Activated CD8-positive, alpha-beta memory T cell treated with anti-CD3 and anti-CD28 coated beads, Interleukin-2, amount 50 U/mL, for 48 hours (primary cell): ENCODE measurements at regions not wholly inside any gene's neighbourhood (a gene's known extent, or its start where the extent isn't known, plus 50 kb on each side); places are given as distances from the start of the nearest gene placed in this dataset.
"Not testable (repeated sequence)": the region's sequence is repeated elsewhere in the genome, so short reads cannot be mapped to it uniquely, and the experiment has no call there.

ENCODE experiments used
- DNase-seq: peaks from one replicate; pipeline ENCODE4 v3.0.0-alpha.2; 2020

DNA sequence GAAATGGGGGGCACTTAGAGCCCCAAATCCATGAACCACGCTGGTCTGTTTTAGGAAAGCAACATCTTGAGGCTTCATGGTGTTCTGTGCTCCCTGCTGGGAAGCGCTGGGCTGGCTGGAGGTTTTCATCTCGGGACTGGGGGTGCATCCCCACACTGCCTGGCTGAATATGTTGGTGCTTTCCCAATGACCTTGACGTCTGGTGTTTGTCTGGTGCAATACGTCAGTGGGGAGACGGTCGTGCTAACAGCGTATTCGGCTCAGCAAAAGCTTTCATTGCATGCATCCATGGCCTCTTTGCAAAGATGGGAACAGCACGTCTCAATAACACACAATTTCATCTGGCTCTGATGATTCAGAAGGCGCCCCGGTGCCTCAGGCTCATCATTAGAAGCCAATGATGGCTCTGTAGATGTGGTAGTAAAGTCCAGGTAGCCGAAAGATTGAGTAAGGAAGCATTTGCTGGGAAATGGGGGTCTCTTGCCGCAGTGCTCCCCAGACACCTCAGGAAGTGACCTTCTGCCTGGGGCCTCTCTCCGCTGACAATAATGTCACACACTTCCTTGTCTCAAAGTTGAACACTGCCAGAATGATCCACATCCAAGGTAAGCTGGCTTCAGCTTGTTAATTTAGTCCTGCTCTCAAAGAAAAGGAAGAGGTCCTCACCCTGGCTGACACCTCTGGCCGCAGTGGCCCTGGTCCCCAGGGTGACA lies 97.7 kb downstream of the ING1 start:
- no peak for DNase-seq

DNA sequence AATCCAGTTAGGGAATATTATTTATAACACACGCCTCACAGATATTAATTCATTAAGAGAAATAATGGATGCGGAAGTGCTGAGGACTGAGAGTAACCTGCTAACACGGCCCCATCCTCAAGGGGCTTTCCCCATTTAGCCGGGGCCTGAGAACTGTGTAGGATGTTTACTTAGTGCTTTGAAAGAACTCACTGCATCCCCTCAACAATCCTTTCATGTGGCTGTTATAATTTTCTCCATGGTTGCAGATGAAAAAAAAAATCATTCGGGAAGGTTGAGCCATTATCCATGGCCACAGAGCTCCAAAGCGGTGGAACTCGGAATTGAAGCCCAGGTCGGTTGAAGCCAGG lies 98.2 kb downstream of the ING1 start:
- DNase-seq = no peak

DNA sequence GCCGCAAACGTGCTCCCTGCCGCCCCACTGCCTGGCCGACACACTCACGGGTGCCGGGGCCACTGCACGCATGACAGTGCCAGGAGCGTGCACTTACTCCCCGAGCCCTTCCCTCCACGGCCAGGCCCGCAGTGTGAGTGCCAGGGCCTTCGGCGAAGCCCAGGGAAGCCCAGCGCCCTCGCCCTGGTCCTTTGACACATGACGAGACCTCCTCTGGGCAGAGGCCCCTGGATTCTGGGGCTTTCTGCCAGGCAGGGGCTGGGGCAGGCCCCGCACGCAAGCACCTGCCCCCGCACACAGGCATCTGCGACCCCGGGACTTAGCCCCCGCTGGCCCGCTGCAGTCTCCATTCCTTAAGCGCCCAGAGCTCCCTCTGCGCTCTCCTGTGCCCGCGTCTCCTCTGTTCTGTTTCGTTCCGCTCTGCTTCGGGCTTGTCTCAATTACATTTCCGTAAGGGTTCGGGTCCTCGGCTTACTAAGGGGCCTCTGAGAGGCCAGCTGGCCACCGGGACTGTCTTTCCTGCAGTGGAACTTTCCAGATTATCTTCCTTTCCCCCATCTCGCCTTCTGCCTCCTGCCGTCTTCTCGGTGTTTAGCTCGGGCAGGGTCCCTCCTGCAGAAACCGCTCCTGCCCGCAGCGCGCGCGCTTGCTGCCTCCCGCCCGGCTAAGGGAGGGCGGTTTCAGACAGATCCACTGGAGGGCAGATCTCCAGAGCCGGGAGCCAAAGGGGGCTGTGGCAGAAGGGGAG lies 98.8 kb downstream of the ING1 start:
- peak; percentile 48 for DNase-seq

DNA sequence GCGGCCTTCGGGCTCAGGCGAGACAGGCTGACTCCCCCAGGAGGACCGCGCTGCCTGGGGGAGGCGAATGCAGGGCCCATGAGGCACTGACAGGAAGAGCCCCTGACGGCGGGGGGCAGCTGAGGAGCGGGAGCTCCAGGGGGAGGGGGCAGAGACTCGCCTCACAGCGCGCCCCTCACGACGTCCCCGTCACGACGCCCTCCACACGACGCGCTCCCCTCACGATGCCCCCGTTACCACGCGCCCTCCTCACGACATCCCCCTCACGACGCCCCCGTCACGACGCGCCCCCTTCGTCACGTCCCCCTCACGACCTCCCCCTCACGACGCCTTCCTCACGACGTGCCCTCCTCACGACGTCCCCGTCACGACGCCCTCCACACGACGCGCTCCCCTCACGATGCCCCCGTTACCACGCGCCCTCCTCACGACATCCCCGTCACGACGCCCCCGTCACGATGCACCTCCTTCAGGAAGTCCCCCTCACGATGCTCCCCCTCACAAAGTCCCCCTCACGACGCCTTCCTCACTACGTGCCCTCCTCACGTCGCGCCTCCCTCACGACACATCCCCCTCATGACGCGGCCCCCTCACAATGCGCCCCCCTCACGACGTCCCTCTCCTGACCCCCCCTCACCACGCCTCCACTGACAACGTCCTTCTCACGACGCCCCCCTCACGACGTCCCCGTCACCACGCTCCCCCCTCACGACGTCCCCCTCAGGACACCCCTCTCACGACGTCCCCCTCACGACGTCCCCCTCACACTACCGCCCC lies 99.6 kb downstream of the ING1 start:
- DNase-seq = peak; percentile 53

DNA sequence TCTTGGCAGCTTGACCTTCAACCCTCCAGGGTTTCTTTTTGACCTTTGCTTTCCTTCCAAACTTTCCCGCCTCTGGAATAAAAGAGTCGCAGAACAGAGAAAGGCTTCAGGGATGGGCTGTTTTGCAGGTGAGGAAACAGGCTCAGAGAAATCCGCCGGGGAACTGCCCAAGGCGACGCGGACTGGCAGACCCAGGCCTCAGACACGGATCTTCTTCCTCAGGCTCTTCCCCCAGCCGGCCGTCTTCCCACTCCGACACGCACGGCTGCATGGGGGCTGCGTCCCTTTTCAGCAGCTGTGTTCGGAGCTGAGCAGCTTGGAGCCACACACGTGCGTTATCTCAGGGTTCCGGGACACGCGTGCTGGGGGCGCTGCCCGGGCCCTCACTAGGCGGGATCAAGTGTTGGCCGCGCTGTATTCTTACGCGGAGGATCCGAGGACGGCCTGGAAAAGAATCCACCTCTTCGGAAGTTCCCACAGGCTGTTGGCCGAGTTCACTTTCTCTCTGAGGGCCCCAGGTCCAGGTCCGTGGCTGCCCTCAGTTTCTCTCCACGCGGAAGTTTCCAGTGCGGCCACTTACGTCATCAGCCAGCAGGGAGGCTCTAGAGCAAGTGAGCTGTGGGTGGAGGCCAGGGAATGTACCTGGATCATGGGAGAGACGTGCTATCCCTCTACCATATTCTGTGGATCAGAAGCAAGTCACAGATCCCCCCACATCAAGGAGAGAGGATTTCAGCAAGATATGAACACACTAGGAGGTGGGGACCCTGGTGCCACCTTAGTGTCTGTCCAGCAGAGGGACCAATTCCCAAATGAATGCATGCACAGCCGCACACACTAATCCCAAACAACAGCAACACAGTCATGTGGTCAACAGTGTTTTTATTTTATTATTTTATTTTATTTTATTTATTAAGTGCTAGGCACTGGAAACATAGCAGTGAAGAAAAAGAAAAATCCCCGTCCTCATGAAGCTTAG lies 100.4 kb downstream of the ING1 start:
- DNase-seq = no peak

DNA sequence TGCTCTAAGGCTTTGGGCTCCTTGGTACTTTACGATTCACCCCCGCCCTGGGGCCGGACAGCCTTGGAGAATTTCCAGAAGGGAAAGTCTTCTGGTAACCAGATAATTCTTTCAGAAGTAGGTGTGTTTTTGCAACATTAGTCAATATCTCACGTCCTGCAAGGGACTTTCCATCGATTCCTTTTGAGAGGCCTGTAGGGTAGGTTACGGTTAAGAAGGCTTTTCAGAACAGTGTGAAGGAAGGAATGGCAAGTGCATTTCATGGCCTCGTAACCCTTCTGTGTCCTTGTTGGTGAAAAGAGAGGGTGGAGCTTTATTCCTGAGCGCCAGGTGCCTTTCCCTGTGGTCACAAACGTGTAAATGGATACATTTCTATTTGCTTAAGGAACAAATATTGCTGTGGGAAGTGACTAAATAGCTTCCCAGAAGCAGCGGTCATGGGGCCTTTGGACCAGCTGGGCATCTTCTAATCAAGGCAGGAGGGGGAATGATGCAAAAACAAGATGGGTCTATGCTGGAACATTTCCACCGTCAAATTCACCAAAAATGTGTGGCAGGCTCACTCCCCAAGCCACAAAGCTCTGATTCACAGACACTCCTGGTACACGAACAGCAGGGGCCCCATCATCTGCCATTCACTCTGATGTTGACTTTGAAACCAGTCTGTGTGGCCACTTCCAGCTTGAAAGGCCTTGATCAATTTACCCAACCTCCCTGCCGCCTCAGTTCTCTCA lies 99.2 kb downstream of the ANKRD10 start:
- no peak for DNase-seq

DNA sequence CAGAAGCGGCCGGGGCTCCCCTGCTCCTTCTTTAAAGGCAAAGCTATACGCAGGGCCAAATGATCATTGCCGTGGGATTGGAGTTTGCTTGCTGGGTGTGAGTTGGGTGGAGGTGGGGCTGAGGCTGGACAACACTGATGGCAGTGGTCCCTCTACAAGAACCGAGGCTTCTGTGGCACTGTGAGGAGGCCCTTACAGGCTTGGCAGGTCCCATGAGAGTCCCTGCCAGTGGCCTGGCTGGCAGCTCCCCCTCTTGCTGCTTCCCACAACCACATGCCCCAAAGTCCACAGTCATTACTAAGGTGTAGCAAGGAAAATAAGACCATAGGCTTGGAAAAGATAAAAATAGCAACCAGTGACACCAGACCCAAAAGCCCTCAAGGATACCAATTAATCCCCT lies 98.4 kb downstream of the ANKRD10 start:
- peak; percentile 45 for DNase-seq

DNA sequence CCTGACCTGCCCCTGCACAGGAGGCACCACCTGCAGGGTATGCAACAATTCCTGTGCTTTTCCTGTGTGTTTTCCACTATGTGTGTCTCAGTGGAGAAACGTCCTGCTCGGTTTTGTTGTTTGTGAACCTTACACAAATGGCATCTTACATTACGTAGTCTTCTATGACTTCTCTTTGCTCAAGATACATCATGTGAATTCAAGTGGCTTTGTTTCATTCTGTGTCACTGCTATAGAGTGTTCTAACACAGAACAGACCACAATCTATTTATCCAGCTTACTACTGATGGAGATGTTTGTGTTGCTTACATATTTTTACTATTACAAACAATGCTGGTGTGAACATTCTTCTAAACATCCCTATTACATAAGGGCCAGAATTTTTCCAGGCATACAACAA lies 97.7 kb downstream of the ANKRD10 start:
- no peak for DNase-seq

DNA sequence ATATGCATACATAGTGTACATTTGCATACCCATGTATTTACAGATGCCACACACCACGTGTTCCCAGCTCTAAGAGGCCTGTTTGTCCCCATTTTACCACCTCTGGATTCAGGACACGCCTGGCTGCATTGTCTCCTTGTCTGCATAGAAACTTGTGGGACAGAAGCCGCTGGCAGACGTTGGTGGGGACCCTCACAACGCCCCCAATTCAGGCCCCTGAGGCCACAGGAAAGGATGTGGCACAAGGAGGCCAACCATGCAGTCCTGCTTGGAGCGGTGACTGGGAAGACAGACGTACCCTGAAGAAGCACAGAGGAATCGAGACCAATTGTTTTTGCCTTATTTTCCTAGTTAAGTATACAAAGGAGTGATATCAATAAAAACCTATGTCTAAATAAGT lies 96.1 kb downstream of the ANKRD10 start:
- DNase-seq = no peak

DNA sequence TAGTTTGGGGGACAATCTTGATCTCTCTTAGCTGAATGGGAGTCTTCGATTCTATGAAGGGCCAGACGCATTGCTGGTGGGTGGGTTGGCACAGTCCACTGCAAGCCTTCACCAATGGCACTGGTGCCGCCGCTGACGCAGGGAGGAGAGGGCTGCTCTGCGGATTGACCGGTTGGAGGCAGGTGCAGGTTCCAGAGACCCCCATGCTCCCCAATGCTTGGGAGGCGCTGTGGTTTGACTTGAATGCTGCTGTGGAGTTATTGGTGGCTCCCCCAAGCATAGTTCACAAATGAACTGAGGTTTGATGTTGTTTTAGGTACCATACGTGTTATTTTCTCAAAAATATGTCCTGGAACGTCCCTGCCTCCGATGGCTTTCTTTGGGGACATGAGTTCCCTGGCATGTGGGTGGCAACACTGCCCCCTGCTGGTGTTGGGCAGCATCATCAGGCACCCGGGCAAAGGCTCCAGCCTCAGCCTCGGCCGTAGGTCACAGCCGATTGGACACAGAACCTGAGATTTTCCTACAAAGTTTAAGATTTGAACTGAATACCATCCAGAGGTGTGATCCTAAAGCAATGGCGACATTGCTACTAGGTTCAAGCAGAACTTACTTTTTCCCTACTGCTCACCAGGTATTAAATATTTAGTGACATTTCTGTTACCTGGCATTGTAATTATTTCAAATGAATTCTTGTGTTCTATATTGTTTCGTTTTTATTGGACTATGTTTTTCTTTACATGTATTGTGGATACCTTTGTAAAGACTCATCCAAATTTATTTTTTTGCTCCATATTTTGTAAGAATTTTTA lies 95.5 kb downstream of the ANKRD10 start:
- DNase-seq = peak; percentile 92

DNA sequence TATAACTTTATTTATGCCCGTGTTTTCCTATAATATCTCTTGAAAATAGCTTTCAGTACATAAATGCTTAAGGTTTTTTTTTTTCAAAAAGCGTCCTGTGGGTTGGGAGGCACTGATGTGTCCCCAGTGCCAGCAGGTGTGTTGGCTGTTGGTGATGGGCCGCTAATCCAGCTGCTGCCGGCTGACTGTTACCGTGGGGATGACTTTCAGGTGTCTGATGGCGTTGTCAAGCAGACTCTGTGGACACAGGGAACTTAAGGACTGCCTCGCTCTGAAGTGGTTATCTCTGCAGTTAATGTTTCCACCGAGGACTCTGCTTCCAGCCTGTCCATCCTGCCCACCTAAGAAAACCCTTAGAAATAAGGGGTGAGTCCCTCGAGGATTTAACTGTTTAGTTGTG lies 94.5 kb downstream of the ANKRD10 start:
- no peak for DNase-seq

DNA sequence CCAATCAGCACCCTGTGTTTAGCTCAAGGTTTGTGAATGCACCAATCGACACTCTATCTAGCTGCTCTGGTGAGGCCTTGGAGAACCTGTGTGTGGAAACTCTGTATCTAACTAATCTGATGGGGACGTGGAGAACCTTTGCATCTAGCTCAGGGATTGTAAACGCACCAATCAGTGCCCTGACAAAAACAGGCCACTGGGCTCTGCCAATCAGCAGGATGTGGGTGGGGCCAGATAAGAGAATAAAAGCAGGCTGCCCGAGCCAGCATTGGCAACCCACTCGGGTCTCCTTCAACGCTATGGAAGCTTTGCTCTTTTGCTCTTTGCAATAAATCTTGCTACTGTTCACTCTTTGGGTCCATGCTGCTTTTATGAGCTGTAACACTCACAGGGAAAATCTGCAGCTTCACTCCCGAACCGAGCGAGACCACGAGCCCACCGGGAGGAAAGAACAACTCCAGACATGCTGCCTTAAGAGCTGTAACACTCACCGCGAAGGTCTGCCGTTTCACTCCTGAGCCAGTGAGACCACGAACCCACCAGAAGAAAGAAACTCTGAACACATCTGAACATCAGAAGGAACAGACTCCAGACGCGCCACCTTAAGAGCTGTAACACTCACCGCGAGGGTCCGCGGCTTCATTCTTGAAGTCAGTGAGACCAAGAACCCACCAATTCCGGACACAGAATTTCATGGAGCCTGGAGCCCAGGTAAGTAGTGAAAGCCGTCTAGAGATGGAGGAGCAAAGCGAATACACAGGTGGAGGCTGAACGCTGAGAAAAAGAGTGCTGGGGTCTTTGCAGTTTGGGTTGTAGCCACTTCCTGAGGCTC lies 92.8 kb downstream of the ANKRD10 start:
- not testable (repeated sequence) for DNase-seq

DNA sequence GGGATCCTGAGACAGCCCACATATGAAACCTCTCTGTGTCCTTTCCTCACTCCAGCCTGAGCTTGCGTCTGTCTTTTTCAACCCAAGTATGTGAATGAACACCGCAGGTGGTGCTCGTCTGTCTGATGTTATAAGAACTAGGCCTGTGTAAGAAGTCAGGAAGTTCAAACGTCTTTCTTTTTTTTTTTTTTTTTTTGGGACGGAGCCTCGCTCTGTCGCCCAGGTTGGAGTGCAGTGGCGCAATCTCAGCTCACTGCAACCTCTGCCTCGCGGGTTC lies 92.3 kb downstream of the ANKRD10 start:
- DNase-seq = no peak

DNA sequence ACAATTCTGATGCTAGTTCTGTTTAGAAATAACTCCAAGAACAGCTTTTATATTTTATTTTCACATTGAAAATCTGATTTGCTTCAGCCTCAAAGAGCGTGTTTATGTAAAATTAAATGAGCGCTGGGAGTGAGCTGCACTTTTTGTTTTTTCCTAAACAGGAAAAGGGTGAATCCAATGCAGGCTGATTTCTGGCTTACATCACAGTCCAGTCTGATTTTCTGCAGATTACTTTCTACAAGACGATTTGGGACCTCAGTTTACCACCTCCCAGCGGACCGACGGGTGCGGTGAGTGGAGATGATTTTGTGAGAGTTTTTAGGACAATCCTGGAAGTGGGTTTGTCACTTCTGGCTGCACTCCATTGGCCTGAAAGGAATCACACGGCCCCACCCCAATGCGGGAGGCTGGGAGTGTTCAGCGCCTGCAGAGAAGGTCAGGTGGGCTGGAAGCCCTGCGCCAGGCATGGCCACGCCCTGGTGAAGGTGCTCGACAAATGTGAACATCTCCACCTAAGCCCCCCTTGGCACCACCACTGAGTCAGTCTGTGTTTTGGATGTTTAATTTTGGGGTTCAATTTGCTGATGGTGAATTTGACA lies 90.1 kb downstream of the ANKRD10 start:
- no peak for DNase-seq

DNA sequence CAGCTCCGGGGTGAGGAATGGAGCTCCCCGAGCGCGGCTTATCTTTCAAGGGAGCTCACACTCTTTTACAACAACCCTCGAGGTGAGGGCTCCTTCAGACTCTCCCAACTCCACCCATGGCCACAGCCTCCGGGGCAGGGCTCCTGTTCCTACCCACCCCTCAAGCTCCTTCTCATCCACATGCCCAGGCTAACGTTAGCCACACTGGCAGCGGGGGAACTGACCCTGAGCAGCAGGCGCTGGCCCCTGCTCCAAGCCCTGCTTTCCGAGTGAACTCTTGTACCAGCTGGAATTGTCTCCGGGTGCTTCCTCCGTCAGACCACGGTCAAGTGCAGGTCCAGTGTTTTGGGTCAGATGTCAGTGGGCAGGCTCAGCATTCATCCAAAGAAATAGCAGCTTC lies 89.4 kb downstream of the ANKRD10 start:
- no peak for DNase-seq

DNA sequence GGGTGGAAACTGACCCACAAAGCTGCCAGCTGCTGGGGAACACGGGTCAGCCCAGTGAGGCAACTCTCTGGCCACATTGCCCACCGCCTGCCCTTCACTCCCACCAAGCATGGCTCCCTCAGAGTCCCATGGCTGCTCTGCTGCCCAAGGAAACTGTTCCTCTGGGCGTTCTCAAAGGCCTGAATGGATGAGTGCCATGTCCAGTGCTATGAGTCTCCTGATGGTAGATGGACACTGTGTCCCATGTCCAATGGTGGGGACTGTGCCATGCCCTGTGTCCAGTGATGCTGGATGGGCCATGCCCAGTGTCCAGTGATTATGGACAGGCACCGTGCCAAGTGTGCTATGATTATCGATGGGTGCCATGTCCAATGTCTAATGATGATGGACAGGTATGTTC lies 88.8 kb downstream of the ANKRD10 start:
- DNase-seq = no peak

DNA sequence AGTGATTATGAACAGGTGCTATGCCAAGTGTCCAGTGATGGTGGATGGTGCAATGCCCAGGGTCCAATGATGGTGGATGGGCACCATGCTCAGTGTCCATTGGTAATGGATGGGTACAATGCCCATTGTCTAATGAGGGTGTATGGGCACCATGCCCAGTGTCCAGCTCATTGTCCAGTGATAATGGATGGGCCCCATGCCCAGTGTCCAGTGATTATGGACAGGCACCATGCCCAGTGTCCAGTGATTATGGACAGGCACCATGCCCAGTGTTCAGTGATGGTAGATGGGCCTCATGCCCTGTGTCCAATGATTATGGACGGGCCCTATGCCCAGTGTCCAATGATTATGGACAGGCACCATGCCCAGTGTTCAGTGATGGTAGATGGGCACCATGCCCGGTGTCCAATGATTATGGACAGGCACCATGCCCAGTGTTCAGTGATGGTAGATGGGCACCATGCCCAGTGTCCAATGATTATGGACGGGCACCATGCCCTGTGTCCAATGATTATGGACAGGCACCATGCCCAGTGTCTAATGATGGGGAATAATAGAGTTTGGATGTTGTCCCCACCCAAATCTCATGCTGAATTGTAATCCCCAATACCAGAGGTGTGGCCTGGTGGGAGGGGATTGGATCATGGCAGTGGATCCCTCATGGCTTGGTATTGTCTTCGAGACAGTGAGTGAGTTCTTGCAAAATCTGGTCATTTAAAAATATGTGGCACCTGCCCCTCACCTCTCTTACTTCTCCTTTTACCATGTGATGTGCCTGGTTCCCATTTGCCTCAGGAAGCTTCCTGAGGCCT lies 87.8 kb downstream of the ANKRD10 start:
- no peak for DNase-seq
